Muscle layer of colon (tissue), 2 donors: ENCODE measurements at regions not wholly inside any gene's neighbourhood (a gene's known extent, or its start where the extent isn't known, plus 50 kb on each side); places are given as distances from the start of the nearest gene placed in this dataset.

Source experiments
- H3K27ac ChIP-seq: one replicate; pipeline ENCODE4 v1.7.0; 2013; ENCODE audit warnings: low read depth, mild to moderate bottlenecking, low read length, moderate library complexity
- H3K27me3 ChIP-seq, 2 donors: one replicate each; pipeline ENCODE4 v1.7.0; 2013; ENCODE audit warnings: low read length in 2 of 2, mild to moderate bottlenecking in 2 of 2; ENCODE audit not compliant: insufficient read depth in 2 of 2, control insufficient read depth in 1 of 2
- H3K36me3 ChIP-seq: one replicate; pipeline ENCODE4 v1.7.0; 2013; ENCODE audit warnings: mild to moderate bottlenecking, low read length; ENCODE audit not compliant: insufficient read depth
- H3K4me1 ChIP-seq: one replicate; pipeline ENCODE4 v1.7.0; 2013; ENCODE audit warnings: mild to moderate bottlenecking, low read length; ENCODE audit not compliant: insufficient read depth
- H3K4me3 ChIP-seq, 2 donors: one replicate each; pipeline ENCODE4 v1.7.0; 2013; ENCODE audit warnings: low read length in 2 of 2, low read depth in 1 of 2, mild to moderate bottlenecking in 1 of 2, moderate library complexity in 1 of 2
- H3K9ac ChIP-seq: one replicate; pipeline ENCODE4 v1.7.0; 2013; ENCODE audit warnings: low read length
- H3K9me3 ChIP-seq: one replicate; pipeline ENCODE4 v1.7.0; 2013; ENCODE audit warnings: mild to moderate bottlenecking, low read length
- donor health status: abdominal sarcoma.
- donor health status: Adenocarcinoma of cecum.

GRCh38 chr16:7983676-7984075, 606.6 kb downstream of the TMEM114 start:
- no peaks in the 10 kb centered on the region for H3K9me3 ChIP-seq
- no peaks in the 10 kb centered on the region for H3K36me3 ChIP-seq
- no peak overlapping the region for H3K4me3 ChIP-seq
- no peak overlapping the region for H3K9ac ChIP-seq
- no peaks in the 10 kb centered on the region for H3K4me1 ChIP-seq
- no peaks in the 10 kb centered on the region for H3K27me3 ChIP-seq
- no peak overlapping the region for H3K27ac ChIP-seq

- no peak overlapping the region for H3K27ac ChIP-seq
- H3K36me3 ChIP-seq = no peaks in the 10 kb centered on the region
Observed at GRCh38 chr16:7980133-7980483, 610.2 kb downstream of the TMEM114 start.

GRCh38 chr16:7979448-7980132, 610.7 kb downstream of the TMEM114 start:
- Histone ChIP-seq H3K9me3 (no peaks in the 10 kb centered on the region), H3K9ac (no peak overlapping the region), H3K36me3 (no peaks in the 10 kb centered on the region), H3K4me1 (no peaks in the 10 kb centered on the region), H3K27me3 (no peaks in the 10 kb centered on the region), H3K27ac (no peak overlapping the region), H3K4me3 (no peak overlapping the region)

More at GRCh38 chr16:7980133-7980483, 610.2 kb downstream of the TMEM114 start:
- H3K9ac ChIP-seq = no peak overlapping the region
- no peaks in the 10 kb centered on the region for H3K4me1 ChIP-seq
- no peaks in the 10 kb centered on the region for H3K9me3 ChIP-seq
- H3K27me3 ChIP-seq = no peaks in the 10 kb centered on the region
- no peak overlapping the region for H3K4me3 ChIP-seq

- H3K9me3 ChIP-seq = no peaks in the 10 kb centered on the region
- no peaks in the 10 kb centered on the region for H3K36me3 ChIP-seq
- H3K27me3 ChIP-seq = no peaks in the 10 kb centered on the region
- no peak overlapping the region for H3K27ac ChIP-seq
- no peaks in the 10 kb centered on the region for H3K4me1 ChIP-seq
- no peak overlapping the region for H3K9ac ChIP-seq
- no peak overlapping the region for H3K4me3 ChIP-seq
Observed at GRCh38 chr16:7976563-7976962, 613.7 kb downstream of the TMEM114 start.

GRCh38 chr16:7976125-7976524, 614.2 kb downstream of the TMEM114 start:
- Histone ChIP-seq H3K4me3 (no peak overlapping the region), H3K27me3 (no peaks in the 10 kb centered on the region), H3K36me3 (no peaks in the 10 kb centered on the region), H3K27ac (no peak overlapping the region), H3K9me3 (no peaks in the 10 kb centered on the region), H3K9ac (no peak overlapping the region), H3K4me1 (no peaks in the 10 kb centered on the region)

- no peaks in the 10 kb centered on the region for H3K9me3 ChIP-seq
- H3K27ac ChIP-seq = no peak overlapping the region
- H3K4me1 ChIP-seq = no peaks in the 10 kb centered on the region
- H3K27me3 ChIP-seq = no peaks in the 10 kb centered on the region
- no peak overlapping the region for H3K4me3 ChIP-seq
- H3K36me3 ChIP-seq = no peaks in the 10 kb centered on the region
- no peak overlapping the region for H3K9ac ChIP-seq
Observed at GRCh38 chr16:7967996-7968509, 622.3 kb downstream of the TMEM114 start.

- Histone ChIP-seq H3K4me1 (no peaks in the 10 kb centered on the region), H3K9me3 (no peaks in the 10 kb centered on the region), H3K27ac (no peak overlapping the region), H3K4me3 (no peak overlapping the region), H3K27me3 (no peaks in the 10 kb centered on the region), H3K36me3 (no peaks in the 10 kb centered on the region), H3K9ac (no peak overlapping the region)
Observed at GRCh38 chr16:7964744-7965143, 625.6 kb downstream of the TMEM114 start.

GRCh38 chr16:7964167-7964566, 626.1 kb downstream of the TMEM114 start:
- H3K9ac ChIP-seq = no peak overlapping the region
- no peaks in the 10 kb centered on the region for H3K9me3 ChIP-seq
- no peaks in the 10 kb centered on the region for H3K27me3 ChIP-seq
- no peaks in the 10 kb centered on the region for H3K4me1 ChIP-seq
- H3K36me3 ChIP-seq = no peaks in the 10 kb centered on the region
- H3K4me3 ChIP-seq = no peak overlapping the region
- no peak overlapping the region for H3K27ac ChIP-seq

- Histone ChIP-seq H3K9me3 (no peaks in the 10 kb centered on the region), H3K9ac (no peak overlapping the region), H3K4me1 (no peaks in the 10 kb centered on the region), H3K4me3 (no peak overlapping the region), H3K27me3 (no peaks in the 10 kb centered on the region), H3K36me3 (no peaks in the 10 kb centered on the region), H3K27ac (no peak overlapping the region)
Observed at GRCh38 chr16:7962091-7962879, 628.0 kb downstream of the TMEM114 start.

GRCh38 chr16:7957151-7957550, 624.5 kb downstream of the RBFOX1 start:
- Histone ChIP-seq H3K4me1 (no peaks in the 10 kb centered on the region), H3K9ac (no peak overlapping the region), H3K27me3 (no peaks in the 10 kb centered on the region), H3K4me3 (no peak overlapping the region), H3K9me3 (no peaks in the 10 kb centered on the region), H3K27ac (no peak overlapping the region), H3K36me3 (no peaks in the 10 kb centered on the region)

- Histone ChIP-seq H3K36me3 (no peaks in the 10 kb centered on the region), H3K9ac (no peak overlapping the region), H3K27ac (no peak overlapping the region), H3K9me3 (no peaks in the 10 kb centered on the region), H3K27me3 (no peaks in the 10 kb centered on the region), H3K4me1 (no peaks in the 10 kb centered on the region), H3K4me3 (no peak overlapping the region)
Observed at GRCh38 chr16:7953360-7953759, 620.7 kb downstream of the RBFOX1 start.
